CD4-positive, alpha-beta T cell (primary cell): ENCODE measurements at regions not wholly inside any gene's neighbourhood (a gene's known extent, or its start where the extent isn't known, plus 50 kb on each side); places are given as distances from the start of the nearest gene placed in this dataset.

Experiments
- ATAC-seq: fragments of 200-7000 bp; cut with Tn5 transposase; one replicate; pipeline ENCODE4 v1.10.0; 2022; ENCODE audit warnings: mild to moderate bottlenecking; ENCODE audit not compliant: poor library complexity
- CTCF ChIA-PET: fragments of 350-600 bp; sonication (Branson Sonifier 250); formaldehyde crosslinking; loops from one replicate; lab custom pipeline; 2021; ENCODE audit warnings: antibody characterized with exemption, inconsistent platforms; lab: Charles Lee
- POLR2A ChIA-PET: fragments of 350-600 bp; sonication (Branson Sonifier 250); formaldehyde crosslinking; loops from one replicate; lab custom pipeline; 2021; ENCODE audit warnings: antibody characterized with exemption, inconsistent platforms; lab: Charles Lee
- DNase-seq, 14 experiments: peaks; one replicate each; pipeline ENCODE4 v3.0.0-alpha.2; 2013 to 2020; ENCODE audit warnings: mixed read lengths in 2 of 14
- H3K27ac ChIP-seq, 2 donors: one replicate each; pipeline versions ENCODE4 v1.5.1 to v1.7.0; 2013; ENCODE audit warnings: low read length in 2 of 2, low read depth in 1 of 2, mild to moderate bottlenecking in 1 of 2
- H3K27me3 ChIP-seq, 2 experiments: 1 replicate in 1 of 2; 2 replicates in 1 of 2; pipeline versions ENCODE4 v1.6.1 to v1.7.0; 2013; ENCODE audit warnings: low read length in 2 of 2, control low read depth in 1 of 2, mild to moderate bottlenecking in 1 of 2, moderate library complexity in 1 of 2; ENCODE audit not compliant: insufficient read depth in 2 of 2, control insufficient read depth in 1 of 2
- H3K36me3 ChIP-seq: one replicate; pipeline ENCODE4 v1.6.1; 2013; ENCODE audit warnings: low read length, control low read depth; ENCODE audit not compliant: insufficient read depth
- H3K4me1 ChIP-seq: one replicate; pipeline ENCODE4 v1.6.1; 2013; ENCODE audit warnings: low read length, control low read depth; ENCODE audit not compliant: insufficient read depth
- H3K4me3 ChIP-seq: one replicate; pipeline ENCODE4 v1.5.1; 2013; ENCODE audit warnings: mild to moderate bottlenecking, low read length, moderate library complexity
- H3K9me3 ChIP-seq, 2 experiments: 1 replicate in 1 of 2; 2 replicates in 1 of 2; pipeline versions ENCODE4 v1.6.1 to v1.7.0; 2013; ENCODE audit warnings: low read length in 2 of 2, mild to moderate bottlenecking in 2 of 2, control low read depth in 1 of 2, moderate library complexity in 1 of 2; ENCODE audit not compliant: control insufficient read depth in 1 of 2, insufficient read depth in 1 of 2
- H3K27ac Mint-ChIP-seq: one replicate; pipeline ENCODE4 v1.8.0; 2020; ENCODE audit warnings: mixed read lengths
- H3K27me3 Mint-ChIP-seq: one replicate; pipeline ENCODE4 v1.8.0; 2021; ENCODE audit warnings: mixed read lengths
- H3K36me3 Mint-ChIP-seq: one replicate; pipeline ENCODE4 v1.8.0; 2021; ENCODE audit warnings: low read depth, mixed read lengths
- H3K4me1 Mint-ChIP-seq: one replicate; pipeline ENCODE4 v1.8.0; 2021; ENCODE audit warnings: low read depth, mixed read lengths
- H3K4me3 Mint-ChIP-seq: one replicate; pipeline ENCODE4 v1.8.0; 2020; ENCODE audit warnings: mild to moderate bottlenecking, mixed read lengths
- H3K9me3 Mint-ChIP-seq: one replicate; pipeline ENCODE4 v1.8.0; 2020; ENCODE audit warnings: mixed read lengths
- intact Hi-C, 2 experiments: fragments of 100-400 bp; cut with DNase I in 1 of 2; cut with micrococcal nuclease in 1 of 2; formaldehyde crosslinking; loops; one replicate each; pipeline versions ENCODE4 v1.15.1 to v1.9.0; 2023 to 2025; cut with DNase I, micrococcal nuclease
- TF ChIP-seq, protein P1 (sequence below): fragments of 200-600 bp; IDR thresholded peaks from one replicate; pipeline ENCODE4 v1.8.0; 2022; ENCODE audit warnings: antibody characterized with exemption, mild to moderate bottlenecking

DNA sequence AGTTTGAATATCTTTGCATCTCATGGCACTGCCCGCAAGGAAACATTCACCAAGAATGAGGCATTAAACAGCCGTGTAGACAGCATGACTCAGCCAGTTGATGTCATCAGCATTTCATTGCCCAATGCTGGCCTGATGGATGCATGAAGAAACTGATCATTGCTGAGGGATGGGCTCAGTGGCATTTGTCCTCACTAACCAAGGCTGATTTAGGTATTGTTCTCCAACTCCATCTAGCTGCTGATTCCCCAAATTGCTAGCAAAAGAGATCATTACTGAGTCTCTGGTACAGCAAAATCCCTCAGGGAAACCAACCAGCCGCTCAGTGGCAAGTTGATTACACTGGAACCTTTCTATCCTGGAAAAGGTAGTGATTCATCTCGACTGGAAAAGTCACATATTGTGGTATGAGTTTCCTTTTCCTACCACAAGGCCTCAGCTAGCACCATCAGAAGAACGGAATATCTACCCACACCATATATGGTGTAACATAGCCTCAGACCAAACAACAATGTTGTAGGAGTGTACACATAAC, 186.5 kb upstream of the GAP43 start:
- no peak for ATAC-seq

DNA sequence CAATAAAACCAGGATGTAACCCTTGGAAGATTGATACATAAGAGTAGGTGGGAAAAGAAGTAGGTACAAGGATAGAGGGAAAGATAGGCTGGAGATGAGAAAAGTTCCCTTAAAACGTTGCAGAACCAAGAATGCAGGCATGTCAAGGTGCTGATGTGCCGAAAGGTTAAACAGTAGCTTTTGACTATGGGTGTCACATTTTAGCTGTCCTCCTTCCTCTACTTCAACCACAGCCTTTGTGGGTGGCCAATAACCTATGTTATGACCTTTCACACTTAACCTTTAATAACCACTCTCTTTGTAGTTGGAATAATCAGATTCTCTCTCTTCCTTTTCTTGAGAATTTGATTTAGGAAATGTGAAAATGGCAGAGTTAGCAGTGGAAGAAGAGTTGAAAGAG, 184.5 kb upstream of the GAP43 start:
- POLR2A ChIA-PET, result no interaction called here
- Histone ChIP-seq H3K27me3 (no peaks in the 10 kb centered on the region), H3K4me3 (no peak overlapping the region), H3K36me3 (no peaks in the 10 kb centered on the region), H3K9me3 (no peaks in the 10 kb centered on the region), H3K27ac (no peak overlapping the region), H3K4me1 (no peaks in the 10 kb centered on the region)
- no peak for ATAC-seq
- intact Hi-C loops, result no loop called here
- H3K27ac Mint-ChIP-seq, result no peak overlapping the region
- TF ChIP-seq, protein P1, sequence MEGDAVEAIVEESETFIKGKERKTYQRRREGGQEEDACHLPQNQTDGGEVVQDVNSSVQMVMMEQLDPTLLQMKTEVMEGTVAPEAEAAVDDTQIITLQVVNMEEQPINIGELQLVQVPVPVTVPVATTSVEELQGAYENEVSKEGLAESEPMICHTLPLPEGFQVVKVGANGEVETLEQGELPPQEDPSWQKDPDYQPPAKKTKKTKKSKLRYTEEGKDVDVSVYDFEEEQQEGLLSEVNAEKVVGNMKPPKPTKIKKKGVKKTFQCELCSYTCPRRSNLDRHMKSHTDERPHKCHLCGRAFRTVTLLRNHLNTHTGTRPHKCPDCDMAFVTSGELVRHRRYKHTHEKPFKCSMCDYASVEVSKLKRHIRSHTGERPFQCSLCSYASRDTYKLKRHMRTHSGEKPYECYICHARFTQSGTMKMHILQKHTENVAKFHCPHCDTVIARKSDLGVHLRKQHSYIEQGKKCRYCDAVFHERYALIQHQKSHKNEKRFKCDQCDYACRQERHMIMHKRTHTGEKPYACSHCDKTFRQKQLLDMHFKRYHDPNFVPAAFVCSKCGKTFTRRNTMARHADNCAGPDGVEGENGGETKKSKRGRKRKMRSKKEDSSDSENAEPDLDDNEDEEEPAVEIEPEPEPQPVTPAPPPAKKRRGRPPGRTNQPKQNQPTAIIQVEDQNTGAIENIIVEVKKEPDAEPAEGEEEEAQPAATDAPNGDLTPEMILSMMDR, result no peak
- no peaks in the 10 kb centered on the region for H3K4me1 Mint-ChIP-seq
- H3K27me3 Mint-ChIP-seq, result no peaks in the 10 kb centered on the region
- no peak overlapping the region for H3K4me3 Mint-ChIP-seq
- H3K9me3 Mint-ChIP-seq, result no peaks in the 10 kb centered on the region
- H3K36me3 Mint-ChIP-seq, result no peaks in the 10 kb centered on the region
- CTCF ChIA-PET, result no interaction called here
- DNase-seq, result no peak

More for the DNA sequence above, 186.5 kb upstream of the GAP43 start:
- TF ChIP-seq, protein P1, result no peak
- intact Hi-C loops, result no loop called here
- Histone ChIP-seq H3K4me1 (no peaks in the 10 kb centered on the region), H3K4me3 (no peak overlapping the region), H3K27me3 (no peaks in the 10 kb centered on the region), H3K27ac (no peak overlapping the region), H3K36me3 (no peaks in the 10 kb centered on the region), H3K9me3 (no peaks in the 10 kb centered on the region)
- H3K27me3 Mint-ChIP-seq, result no peaks in the 10 kb centered on the region
- H3K27ac Mint-ChIP-seq, result no peak overlapping the region
- H3K36me3 Mint-ChIP-seq, result no peaks in the 10 kb centered on the region
- CTCF ChIA-PET, result no interaction called here
- H3K4me1 Mint-ChIP-seq, result no peaks in the 10 kb centered on the region
- DNase-seq, result no peak
- no peak overlapping the region for H3K4me3 Mint-ChIP-seq
- no peaks in the 10 kb centered on the region for H3K9me3 Mint-ChIP-seq
- POLR2A ChIA-PET, result no interaction called here

GRCh38 chr3:115445559-115445958, 177.8 kb upstream of the GAP43 start:
- POLR2A ChIA-PET, result no interaction called here
- Histone ChIP-seq H3K27ac (no peak overlapping the region), H3K27me3 (no peaks in the 10 kb centered on the region), H3K9me3 (no peaks in the 10 kb centered on the region), H3K36me3 (no peaks in the 10 kb centered on the region), H3K4me1 (no peaks in the 10 kb centered on the region), H3K4me3 (no peak overlapping the region)
- CTCF ChIA-PET, result interaction anchor here (0.6 kb wide), 1 partner anchor 38 kb away, joined by 4 read pairs; no protein-coding TSS in a partner anchor
- no peaks in the 10 kb centered on the region for H3K4me1 Mint-ChIP-seq
- H3K27me3 Mint-ChIP-seq, result peaks cover 5% of the 10 kb centered on the region
- no peaks in the 10 kb centered on the region for H3K36me3 Mint-ChIP-seq
- intact Hi-C loops, result no loop called here
- ATAC-seq (no peak), DNase-seq (no peak)
- H3K9me3 Mint-ChIP-seq, result peaks cover 2% of the 10 kb centered on the region
- no peak overlapping the region for H3K4me3 Mint-ChIP-seq
- TF ChIP-seq, protein P1, result no peak
- H3K27ac Mint-ChIP-seq, result no peak overlapping the region
